H1 (cell line): ENCODE measurements at regions not wholly inside any gene's neighbourhood (a gene's known extent, or its start where the extent isn't known, plus 50 kb on each side); places are given as distances from the start of the nearest gene placed in this dataset.

Source experiments
- CBX5 ChIP-seq: fragments of 300-800, 300-1000 bp; sonication (generic); IDR thresholded peaks from 2 replicates; pipeline ENCODE4 v1.7.1; 2016; ENCODE audit warnings: antibody characterized with exemption, low read length, low read depth
- CBX8 ChIP-seq: fragments of 300-800, 300-1000 bp; sonication (generic); IDR thresholded peaks from 2 replicates; pipeline ENCODE4 v1.7.1; 2016; ENCODE audit warnings: low read depth, low read length, borderline replicate concordance
- CREB1 ChIP-seq: IDR thresholded peaks from 2 replicates; pipeline ENCODE4 v1.6.1; 2012; ENCODE audit warnings: inconsistent platforms
- GTF2F1 ChIP-seq: IDR thresholded peaks from 2 replicates; pipeline ENCODE4 v1.6.1; 2012; ENCODE audit warnings: low read depth, low read length, improper control_type of control experiment, borderline replicate concordance
- HDAC2 ChIP-seq, 2 experiments: fragments of 300-600 bp in 1 of 2; sonication (generic) in 1 of 2; IDR thresholded peaks; 2 replicates each; pipeline ENCODE4 v1.6.1; 2011 to 2012; ENCODE audit warnings: low read depth in 2 of 2, low read length in 2 of 2, mild to moderate bottlenecking in 2 of 2, moderate library complexity in 2 of 2, borderline replicate concordance in 1 of 2, inconsistent platforms in 1 of 2
- NRF1 ChIP-seq: IDR thresholded peaks from 2 replicates; pipeline ENCODE4 v1.6.1; 2011; ENCODE audit warnings: mild to moderate bottlenecking, low read depth, low read length, improper control_type of control experiment
- POLR2A ChIP-seq, 2 experiments: IDR thresholded peaks; 1 replicate in 1 of 2; 2 replicates in 1 of 2; pipeline ENCODE4 v1.6.1; 2011; ENCODE audit warnings: low read depth in 2 of 2, low read length in 2 of 2, mild to moderate bottlenecking in 2 of 2; ENCODE audit errors: control extremely low read depth in 1 of 2
- POLR2AphosphoS5 ChIP-seq: IDR thresholded peaks from 2 replicates; pipeline ENCODE4 v1.6.1; 2011; ENCODE audit warnings: low read depth, low read length
- POU5F1 ChIP-seq: IDR thresholded peaks from 2 replicates; pipeline ENCODE4 v1.6.1; 2011; ENCODE audit warnings: low read depth, mild to moderate bottlenecking, low read length, moderate library complexity
- SUZ12 ChIP-seq: fragments of 200-600 bp; sonication (generic); IDR thresholded peaks from 2 replicates; pipeline ENCODE4 v1.6.1; 2012; ENCODE audit warnings: mild to moderate bottlenecking, inconsistent platforms, low read length, moderate library complexity, mixed read lengths
- TF ChIP-seq, protein P1 (sequence below): IDR thresholded peaks from 2 replicates; pipeline ENCODE4 v1.6.1; 2012; ENCODE audit warnings: inconsistent platforms
- TF ChIP-seq, protein P2 (sequence below), 3 experiments: IDR thresholded peaks; 1 replicate in 2 of 3; 2 replicates in 1 of 3; pipeline versions ENCODE4 v1.5.1 to v1.6.1; 2011; ENCODE audit warnings: low read length in 3 of 3, mild to moderate bottlenecking in 3 of 3, inconsistent platforms in 2 of 3, low read depth in 1 of 3, moderate library complexity in 1 of 3; ENCODE audit not compliant: insufficient read depth in 1 of 3; ENCODE audit errors: control extremely low read depth in 1 of 3

DNA sequence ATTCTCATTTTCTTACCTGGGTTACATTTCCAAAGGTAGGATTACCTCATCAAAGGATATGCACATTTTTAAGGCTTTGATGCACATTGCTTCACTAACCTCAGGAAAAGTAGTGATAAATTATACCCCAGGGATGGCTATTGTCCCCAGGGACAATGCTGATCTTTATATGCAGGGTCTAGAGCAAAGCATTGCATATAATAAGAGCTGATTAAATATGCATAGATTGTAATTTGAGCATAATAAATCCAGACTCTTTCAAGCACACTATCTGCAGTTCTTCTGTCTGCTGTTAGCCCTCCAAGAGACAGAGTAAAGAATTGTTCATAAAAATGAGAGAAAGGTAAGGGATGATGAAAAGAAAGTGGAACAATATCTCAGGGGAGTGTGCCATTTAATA lies 57.3 kb upstream of the SYT13 start:
- no peak for TF ChIP-seq POLR2A (IDR thresholded peaks at IDR 0.05; ENCODE audit: control extremely low read depth in 1 of 2, low read depth in 2 of 2, low read length in 2 of 2)
- no peak for TF ChIP-seq POLR2AphosphoS5
- TF ChIP-seq POU5F1, result no peak
- TF ChIP-seq, protein P1, sequence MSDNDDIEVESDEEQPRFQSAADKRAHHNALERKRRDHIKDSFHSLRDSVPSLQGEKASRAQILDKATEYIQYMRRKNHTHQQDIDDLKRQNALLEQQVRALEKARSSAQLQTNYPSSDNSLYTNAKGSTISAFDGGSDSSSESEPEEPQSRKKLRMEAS, result no peak
- no peak for TF ChIP-seq HDAC2 (IDR thresholded peaks at IDR 0.05; ENCODE audit: borderline replicate concordance in 1 of 2, low read depth in 2 of 2, low read length in 2 of 2)
- TF ChIP-seq CBX5, result no peak
- no peak for TF ChIP-seq GTF2F1
- no peak for TF ChIP-seq CREB1
- TF ChIP-seq, protein P2, sequence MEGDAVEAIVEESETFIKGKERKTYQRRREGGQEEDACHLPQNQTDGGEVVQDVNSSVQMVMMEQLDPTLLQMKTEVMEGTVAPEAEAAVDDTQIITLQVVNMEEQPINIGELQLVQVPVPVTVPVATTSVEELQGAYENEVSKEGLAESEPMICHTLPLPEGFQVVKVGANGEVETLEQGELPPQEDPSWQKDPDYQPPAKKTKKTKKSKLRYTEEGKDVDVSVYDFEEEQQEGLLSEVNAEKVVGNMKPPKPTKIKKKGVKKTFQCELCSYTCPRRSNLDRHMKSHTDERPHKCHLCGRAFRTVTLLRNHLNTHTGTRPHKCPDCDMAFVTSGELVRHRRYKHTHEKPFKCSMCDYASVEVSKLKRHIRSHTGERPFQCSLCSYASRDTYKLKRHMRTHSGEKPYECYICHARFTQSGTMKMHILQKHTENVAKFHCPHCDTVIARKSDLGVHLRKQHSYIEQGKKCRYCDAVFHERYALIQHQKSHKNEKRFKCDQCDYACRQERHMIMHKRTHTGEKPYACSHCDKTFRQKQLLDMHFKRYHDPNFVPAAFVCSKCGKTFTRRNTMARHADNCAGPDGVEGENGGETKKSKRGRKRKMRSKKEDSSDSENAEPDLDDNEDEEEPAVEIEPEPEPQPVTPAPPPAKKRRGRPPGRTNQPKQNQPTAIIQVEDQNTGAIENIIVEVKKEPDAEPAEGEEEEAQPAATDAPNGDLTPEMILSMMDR (IDR thresholded peaks at IDR 0.05; ENCODE audit: control extremely low read depth in 1 of 3, insufficient read depth in 1 of 3, low read depth in 1 of 3, low read length in 3 of 3), result no peak
- TF ChIP-seq CBX8, result no peak
- TF ChIP-seq SUZ12, result no peak
- TF ChIP-seq NRF1, result no peak
